Skin epidermis (tissue), 12 donors: ENCODE measurements at regions not wholly inside any gene's neighbourhood (a gene's known extent, or its start where the extent isn't known, plus 50 kb on each side); places are given as distances from the start of the nearest gene placed in this dataset.

Experiments used
- H3K27ac ChIP-seq, 21 experiments: fragments of 200-600 bp; sonication (generic) in 11 of 21; one replicate each; pipeline ENCODE4 v1.5.0; 2020; ENCODE audit warnings: mild to moderate bottlenecking in 3 of 21, inconsistent platforms in 2 of 21, moderate library complexity in 2 of 21
- H3K4me3 ChIP-seq, 7 experiments: fragments of 200-600 bp; sonication (generic) in 2 of 7; one replicate each; pipeline ENCODE4 v1.5.0; 2020; ENCODE audit warnings: inconsistent platforms in 2 of 7, mild to moderate bottlenecking in 2 of 7, moderate library complexity in 1 of 7

DNA sequence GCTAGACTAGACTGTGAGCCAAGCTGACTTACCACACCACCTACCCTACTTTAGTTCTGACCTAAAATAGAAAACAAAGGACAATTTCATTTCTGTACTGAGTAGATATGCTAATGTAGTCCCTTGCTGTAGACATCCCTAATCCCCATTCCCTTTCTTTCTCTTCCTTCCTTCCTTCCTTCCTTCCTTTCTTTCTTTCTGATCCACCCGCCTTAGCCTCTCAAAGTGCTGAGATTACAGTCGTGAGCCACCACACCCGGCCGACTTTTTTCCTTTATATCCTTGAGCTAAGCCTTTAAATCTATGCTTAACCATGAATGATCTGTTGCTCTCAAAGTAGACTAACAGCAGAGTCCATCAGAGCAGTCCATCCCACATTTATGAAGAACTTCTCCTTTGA is 465.0 kb downstream of the SLITRK6 start:
- no peak overlapping the region for H3K27ac ChIP-seq
- no peak overlapping the region for H3K4me3 ChIP-seq

DNA sequence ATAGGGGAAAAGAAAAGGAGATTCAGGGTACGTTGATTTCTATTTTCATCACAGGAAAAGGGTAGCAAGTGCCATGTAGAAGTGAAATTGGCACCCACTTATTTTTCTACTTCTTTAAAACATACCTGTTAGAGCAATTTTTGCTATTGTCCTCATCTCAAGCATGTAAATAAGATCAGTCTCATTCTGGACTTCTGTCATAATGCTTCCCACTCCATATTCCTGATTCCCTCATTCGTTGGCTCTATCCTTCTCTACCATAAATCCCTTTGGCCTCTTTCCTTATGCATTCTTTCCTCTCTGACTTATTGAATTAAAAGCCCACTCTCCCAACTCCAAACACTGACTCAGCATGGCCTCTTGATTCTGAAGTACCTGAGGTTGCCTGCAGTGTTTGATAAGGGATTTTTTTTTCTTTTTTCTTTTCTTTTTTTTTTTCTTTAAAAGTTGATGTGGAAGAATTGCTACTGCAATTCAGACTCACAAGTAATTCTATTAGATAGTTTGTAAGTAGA is 465.7 kb downstream of the SLITRK6 start:
- H3K4me3 ChIP-seq = no peak overlapping the region

DNA sequence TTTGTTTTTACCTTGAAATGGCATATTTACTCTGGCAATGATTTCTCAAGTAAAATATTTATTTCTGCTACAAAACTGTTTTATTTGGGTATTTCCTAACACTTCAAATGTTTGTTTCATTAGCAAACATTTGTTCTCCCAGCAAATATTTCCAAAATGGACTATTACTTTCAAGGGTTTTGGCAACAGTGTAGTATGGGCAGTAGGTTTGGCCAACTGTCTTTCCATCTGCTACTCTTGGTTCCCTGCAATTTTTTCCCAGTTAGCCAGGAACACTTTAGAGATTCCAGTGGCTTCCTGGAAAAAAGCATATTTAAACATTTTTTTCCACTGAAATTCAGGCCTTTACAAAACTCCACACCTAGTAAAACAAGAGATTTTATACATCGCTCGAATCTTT is 466.6 kb downstream of the SLITRK6 start:
- Histone ChIP-seq H3K4me3 (no peak overlapping the region), H3K27ac (no peak overlapping the region)

More for the DNA sequence above, 465.7 kb downstream of the SLITRK6 start:
- H3K27ac ChIP-seq = no peak overlapping the region

DNA sequence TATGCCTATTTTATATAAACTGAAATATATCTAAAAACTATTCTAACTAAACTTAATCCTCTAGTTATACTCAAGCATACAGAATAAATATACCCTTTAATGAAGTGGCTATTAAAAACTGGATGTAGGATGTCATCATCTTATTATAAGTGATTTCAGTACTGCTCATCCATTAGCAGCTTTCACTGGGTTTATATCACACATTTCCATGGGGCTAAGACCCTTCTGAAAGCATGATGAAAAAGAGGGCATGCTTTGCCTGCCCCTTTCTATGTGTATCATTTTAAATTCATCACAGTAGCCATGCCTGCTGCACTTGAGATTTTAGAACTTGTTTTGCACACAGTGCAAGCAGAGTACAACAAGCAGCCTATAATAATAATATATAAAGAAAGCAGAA is 477.5 kb downstream of the SLITRK6 start:
- Histone ChIP-seq H3K27ac (no peak overlapping the region), H3K4me3 (no peak overlapping the region)

DNA sequence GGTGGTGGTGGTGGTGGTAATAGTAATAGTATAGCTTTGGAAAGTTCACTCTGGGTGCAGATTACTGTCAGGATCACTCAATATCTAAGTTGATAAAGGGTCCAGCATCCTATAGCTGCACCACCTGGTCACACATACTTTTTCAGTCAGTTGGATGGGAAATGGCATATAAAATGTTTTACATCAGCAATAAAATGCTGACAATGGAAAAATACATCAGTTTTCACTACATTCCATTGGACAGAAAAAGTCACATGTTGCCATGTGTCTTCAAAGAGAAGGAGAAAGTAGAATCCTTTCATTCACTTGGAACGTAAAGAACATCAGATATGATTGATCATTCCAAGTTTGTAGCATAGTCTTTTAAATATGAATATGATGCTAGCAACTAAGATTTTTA is 481.4 kb downstream of the SLITRK6 start:
- no peak overlapping the region for H3K4me3 ChIP-seq
- no peak overlapping the region for H3K27ac ChIP-seq

DNA sequence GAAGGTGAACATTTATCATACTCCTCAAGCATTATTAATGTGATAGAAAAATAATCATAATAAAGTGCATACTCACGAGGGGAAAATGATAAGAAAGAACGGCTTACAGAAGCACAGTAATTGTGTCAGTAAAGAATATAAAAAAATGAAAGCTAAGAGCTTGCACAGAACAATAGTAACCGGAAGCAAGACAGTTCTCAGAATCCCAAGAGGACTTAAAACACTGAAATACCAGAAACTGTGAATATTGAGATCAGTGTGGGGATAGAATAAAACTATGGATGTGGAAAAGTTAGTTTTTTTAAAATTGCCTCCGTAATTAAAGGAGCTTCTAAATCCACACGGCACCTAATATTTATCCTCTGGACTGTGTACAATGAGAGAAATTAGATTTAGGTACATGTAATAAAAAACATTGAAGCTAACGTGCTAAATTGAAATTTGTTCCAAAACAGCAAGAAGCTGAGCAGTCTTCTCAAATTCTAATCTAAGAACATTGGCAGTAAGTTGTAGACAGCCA is 482.7 kb downstream of the SLITRK6 start:
- no peak overlapping the region for H3K4me3 ChIP-seq
- H3K27ac ChIP-seq = no peak overlapping the region

DNA sequence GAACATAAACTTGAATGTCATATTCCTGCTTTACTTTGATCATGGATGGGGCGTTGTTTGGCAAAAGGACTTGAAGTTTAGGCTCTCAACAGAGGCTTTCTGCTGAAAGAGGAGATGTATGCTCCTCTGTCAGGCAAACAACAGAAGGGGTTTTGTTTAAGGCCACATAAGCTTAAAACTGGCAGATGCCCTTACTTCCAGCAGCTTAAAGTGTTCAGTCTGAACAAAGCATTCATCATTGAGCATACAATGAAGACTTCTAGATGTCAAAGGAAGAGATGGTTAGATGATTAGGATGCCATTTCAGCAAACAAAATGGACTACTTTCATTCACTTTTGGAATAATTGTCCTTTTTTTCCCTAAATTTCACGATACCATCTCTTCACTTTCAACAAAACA is 484.5 kb downstream of the SLITRK6 start:
- no peak overlapping the region for H3K4me3 ChIP-seq
- H3K27ac ChIP-seq = no peak overlapping the region

DNA sequence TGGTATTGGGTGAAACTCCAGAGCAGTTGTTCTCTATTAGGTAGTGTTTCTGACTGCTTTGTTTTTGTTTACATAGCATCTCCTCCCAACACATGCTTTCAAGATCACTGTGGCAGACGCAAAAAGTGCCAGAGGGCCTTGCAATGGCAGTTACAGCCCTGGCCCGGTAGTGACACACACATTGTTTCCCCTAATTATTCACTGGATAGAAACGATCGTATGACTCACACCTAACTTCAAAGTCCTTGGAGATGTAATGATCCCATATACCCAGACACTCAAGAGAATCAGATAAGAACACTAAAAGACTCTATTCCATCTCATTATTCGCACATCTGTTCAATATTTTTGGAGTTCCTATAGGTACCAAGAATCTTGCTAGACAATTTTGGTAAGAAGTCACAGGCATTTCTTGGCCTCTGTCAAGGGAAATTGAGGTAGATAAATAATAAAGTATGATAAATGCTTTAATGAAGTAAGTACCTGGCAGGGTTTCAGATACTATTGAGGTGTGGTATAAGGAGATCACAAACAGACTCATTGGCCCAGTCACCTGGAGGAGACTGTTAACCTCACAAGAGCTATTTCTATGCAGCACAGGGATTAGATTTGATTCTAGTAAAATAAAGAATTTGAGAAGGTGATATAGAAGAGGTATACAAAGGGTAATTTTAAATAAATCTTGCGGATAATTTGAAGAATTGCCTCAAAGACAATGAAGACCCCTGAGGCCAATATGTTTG is 485.3 kb downstream of the SLITRK6 start:
- H3K27ac ChIP-seq = no peak overlapping the region
- no peak overlapping the region for H3K4me3 ChIP-seq

DNA sequence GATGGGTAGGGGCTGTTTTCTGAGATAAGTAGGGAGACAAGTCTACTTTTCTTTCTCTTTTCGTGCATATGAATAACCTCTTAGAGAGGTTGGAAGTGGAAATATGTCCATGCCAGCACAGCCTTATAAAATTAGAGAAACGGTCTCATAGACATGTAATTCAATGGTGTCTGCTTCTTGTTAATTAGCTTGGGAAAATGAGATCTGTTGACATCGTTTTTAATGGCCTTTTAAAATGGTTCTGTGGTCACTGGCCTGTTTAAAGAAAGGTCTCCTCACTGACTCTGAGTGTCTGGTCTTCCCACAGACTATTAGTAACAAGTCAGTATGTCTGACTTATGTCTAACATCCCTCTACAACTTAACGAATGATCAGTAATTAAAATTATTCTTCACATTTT is 487.1 kb downstream of the SLITRK6 start:
- H3K27ac ChIP-seq = no peak overlapping the region
- no peak overlapping the region for H3K4me3 ChIP-seq

DNA sequence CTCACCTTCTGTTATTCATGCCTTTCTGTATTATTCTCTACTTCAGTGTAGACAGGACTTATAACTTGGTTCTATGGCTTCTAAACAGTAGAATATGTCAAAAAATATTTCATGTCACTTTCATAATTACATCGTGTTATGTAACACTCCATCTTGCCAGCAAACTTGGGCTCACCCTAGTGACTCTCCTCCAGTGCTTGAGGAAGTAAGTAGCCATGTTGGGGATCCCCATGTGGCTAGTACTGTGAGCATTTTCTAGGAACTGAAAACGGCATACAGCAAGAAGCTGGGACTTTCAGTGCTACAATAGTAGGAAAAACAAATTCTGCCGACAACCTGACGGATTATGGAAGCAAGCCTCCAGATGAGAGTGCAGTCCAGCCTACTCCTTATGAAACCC is 495.6 kb downstream of the SLITRK6 start:
- Histone ChIP-seq H3K4me3 (no peak overlapping the region), H3K27ac (no peak overlapping the region)

DNA sequence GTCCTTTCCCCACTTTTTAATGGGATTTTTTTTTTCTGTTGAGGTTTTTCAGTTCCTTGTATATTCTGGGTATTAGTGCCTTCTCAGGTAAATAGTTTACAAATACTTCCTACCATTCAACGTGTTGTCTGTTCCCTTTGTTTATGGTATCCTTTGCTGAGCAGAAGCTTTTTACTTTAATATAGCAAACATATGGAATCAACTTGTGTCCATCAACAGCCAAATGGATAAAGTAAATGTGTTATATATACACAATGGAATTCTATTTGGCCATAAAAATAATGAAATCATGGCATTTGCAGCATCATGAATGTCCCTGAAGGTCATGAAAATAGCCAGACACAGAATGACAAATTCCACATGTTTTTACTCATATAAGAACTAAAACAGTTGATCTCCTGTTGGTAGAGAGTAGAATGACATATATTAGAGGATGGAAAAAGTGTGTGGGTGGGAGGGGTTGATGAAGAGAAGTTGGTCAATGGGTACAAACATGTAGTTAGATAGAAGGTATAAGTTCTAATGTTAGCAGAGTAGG is 500.8 kb downstream of the SLITRK6 start:
- no peak overlapping the region for H3K27ac ChIP-seq

DNA sequence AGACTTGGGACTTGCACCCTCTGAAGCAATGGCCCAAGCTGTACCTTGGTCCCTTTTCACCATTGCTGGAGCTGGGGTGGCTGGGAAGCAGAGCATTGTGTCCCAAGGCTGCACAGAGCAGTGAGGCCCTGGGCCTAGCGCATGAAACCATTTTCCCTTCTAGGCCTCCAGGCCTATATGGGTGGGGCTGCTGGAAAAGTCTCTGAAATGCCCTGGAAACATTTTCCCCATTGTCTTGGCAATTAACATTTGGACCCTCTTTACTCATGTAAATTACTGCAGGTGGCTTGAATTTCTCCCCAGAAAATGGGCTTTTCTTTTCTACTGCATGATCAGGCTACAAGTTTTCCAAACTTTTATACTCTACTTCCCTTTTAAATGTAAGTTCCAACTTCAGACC is 510.5 kb downstream of the SLITRK6 start:
- no peak overlapping the region for H3K27ac ChIP-seq
- H3K4me3 ChIP-seq = no peak overlapping the region

More for the DNA sequence above, 500.8 kb downstream of the SLITRK6 start:
- no peak overlapping the region for H3K4me3 ChIP-seq

DNA sequence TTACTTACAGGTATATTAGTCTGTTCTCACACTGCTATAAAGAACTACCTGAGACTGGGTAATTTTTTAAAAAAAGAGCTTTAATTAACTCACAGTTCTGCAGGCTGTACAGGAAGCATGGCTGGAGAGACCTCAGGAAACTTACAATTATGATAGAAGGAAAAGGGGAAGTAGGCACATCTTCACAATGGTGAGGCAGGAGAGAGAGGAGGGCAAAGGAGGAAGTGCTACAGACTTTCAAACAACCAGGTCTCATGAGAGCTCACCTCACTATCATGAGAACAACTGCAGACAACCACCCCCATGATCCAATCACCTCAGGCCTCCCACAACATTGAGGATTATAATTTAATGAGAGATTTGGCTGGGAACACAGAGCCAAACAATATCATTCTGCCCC is 511.7 kb downstream of the SLITRK6 start:
- Histone ChIP-seq H3K27ac (no peak overlapping the region), H3K4me3 (no peak overlapping the region)

DNA sequence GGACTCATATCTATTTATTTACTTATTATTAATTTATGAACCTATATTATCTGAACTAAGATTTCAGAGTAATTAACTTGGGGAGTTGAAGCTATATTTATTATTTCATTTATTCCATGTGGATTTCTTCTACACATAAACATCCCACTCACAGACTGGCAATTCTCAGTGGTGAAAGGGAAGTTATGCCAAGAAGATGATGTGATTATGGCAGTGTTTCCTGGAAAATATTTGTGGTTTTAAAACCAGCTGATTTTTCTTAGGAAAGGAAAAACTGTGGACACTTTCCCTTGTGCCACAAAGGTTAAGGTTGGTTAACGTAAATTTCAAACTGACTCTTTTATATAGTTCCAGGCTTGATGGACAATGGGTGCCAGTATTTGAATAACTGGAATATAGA is 513.1 kb downstream of the SLITRK6 start:
- no peak overlapping the region for H3K4me3 ChIP-seq

DNA sequence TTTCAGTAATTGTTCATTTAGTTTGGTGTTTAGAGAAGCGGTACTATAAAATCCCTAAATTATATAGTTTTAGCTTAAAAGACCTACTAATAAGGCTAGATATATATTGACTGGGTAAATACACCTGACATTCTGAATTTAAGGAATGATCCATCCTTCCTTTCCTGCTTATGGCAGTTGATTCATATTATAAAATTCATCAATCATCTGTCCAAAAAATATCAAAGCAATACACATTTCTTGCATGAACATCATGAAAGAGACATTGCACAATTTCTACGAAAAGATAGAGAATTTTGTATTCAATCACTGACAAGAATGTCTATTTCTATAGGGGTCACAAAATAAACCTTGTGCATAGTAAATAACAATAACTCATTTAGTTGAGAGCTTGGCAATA is 514.9 kb downstream of the SLITRK6 start:
- no peak overlapping the region for H3K4me3 ChIP-seq
- H3K27ac ChIP-seq = no peak overlapping the region

More for the DNA sequence above, 513.1 kb downstream of the SLITRK6 start:
- H3K27ac ChIP-seq = no peak overlapping the region

DNA sequence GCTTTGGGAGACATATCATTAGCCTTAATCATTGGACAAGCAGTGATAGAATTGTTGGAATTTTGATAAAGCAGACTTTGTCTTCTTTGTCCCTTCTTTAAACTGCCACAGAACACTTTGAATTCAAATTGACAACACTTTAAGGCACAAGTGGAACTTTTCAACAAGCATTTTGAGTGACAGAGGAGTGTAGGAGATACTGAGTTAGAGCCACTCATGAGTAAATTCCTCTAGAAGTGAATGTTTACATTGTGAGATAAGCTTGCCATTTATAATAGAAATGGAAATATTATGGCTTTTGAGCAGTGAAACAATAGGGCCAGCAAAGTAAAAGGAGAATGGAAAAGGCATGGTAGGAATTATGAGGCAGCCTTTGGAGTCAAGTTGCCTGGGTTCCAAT is 515.8 kb downstream of the SLITRK6 start:
- H3K4me3 ChIP-seq = no peak overlapping the region
- H3K27ac ChIP-seq = no peak overlapping the region

DNA sequence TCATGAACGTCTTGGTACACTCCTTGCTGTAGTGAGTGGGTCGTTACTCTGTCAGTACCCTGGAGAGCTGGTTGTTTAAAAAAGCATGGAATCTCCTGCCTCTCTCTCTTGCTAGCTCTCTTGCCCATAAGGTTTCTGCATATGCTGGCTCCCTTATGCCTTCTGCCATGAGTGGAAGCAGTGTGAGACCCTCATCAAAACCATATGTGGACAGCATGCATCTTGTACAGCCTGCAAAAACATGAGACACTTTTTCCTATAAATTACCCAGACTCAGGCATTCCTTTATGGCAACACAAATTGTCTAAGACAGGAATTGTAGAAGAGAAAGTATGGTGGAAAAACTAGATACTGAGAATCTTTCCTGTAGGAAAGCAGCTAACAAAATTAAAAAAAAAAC is 516.3 kb downstream of the SLITRK6 start:
- H3K27ac ChIP-seq = no peak overlapping the region

DNA sequence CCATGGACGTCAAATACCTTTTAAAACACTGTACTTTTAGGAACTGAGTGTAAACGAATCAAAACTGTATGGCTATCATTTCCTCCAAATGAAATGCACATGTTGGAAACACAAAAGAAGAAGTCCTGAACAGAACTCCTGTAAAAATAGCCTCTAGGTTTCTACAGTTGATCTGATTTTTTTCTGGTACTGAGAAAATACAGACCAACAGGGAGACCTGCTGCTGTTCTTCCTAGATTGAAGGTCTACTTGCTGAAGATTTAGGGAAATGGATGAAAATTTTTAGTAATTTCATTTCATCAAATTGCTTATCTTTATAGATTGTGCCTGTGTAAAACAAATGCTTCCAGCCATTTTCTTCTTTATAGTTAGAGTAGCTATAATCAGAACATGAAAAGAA is 520.4 kb downstream of the SLITRK6 start:
- Histone ChIP-seq H3K4me3 (no peak overlapping the region), H3K27ac (no peak overlapping the region)

More for the DNA sequence above, 516.3 kb downstream of the SLITRK6 start:
- H3K4me3 ChIP-seq = no peak overlapping the region

DNA sequence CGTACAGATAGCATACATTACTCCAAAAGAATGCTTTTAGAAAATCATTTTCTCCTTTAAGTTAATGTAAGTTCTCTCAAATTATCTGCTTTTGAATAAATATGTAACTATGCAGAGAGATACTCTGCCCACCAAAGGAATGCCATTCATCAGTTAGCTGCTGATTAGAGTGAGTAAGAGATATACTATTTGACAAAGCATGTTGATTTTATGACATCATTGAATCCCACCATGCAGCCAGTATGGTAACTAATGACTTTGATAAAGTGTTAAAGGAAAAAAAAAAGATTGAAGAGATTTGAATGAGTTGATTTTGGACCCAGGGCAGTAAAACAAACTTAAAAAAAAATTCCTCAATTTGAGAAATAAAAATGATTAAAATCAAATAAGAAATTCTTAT is 521.5 kb downstream of the SLITRK6 start:
- H3K27ac ChIP-seq = no peak overlapping the region

DNA sequence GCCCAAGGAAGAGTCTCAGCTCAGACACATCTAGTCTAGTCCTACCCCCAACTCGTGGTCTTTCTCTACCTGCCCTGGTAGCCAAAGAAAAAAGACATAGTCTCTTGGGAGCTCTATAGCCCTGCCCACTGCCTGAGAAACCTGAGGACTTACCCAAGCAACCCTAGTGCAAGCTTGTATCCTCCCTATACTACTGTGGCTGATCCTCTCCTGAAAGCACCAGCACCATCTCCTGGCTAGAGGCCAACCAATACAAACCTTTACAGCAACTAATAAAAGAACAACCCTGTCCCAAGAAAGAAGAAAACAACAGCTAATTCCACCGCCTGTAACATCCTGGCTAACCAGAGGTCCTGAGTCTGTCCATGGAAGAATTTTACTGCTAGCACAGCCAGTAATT is 532.4 kb downstream of the SLITRK6 start:
- H3K27ac ChIP-seq = no peak overlapping the region
- no peak overlapping the region for H3K4me3 ChIP-seq

More for the DNA sequence above, 521.5 kb downstream of the SLITRK6 start:
- no peak overlapping the region for H3K4me3 ChIP-seq

DNA sequence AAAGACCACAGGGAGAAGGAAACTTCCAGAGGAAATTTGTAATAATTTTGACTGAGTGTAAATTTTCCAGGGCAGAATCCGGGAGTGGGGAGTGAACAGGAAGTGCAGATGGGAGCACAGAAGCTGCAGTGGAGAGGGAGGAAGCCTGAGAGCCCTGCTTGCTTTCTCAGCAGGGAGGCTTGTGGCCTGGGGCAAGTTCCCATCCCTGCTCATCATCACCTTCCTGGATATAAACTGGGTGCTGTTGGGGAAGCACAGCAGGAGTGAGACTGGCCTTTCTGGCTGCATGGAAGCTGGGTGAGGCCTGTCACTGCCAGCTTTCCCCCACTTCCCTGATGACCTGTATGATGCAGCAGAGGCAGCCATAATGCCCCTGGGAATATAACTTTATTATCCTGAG is 532.9 kb downstream of the SLITRK6 start:
- no peak overlapping the region for H3K27ac ChIP-seq
- no peak overlapping the region for H3K4me3 ChIP-seq
